ENCODE measurements at regions not wholly inside any gene's neighbourhood (a gene's known extent, or its start where the extent isn't known, plus 50 kb on each side); places are given as distances from the start of the nearest gene placed in this dataset.
A peak's percentile ranks its signal among the peaks of the same experiment; 100 is the strongest.
"Not testable (repeated sequence)": the region's sequence is repeated elsewhere in the genome, so short reads cannot be mapped to it uniquely, and the experiment has no call there.

DNA sequence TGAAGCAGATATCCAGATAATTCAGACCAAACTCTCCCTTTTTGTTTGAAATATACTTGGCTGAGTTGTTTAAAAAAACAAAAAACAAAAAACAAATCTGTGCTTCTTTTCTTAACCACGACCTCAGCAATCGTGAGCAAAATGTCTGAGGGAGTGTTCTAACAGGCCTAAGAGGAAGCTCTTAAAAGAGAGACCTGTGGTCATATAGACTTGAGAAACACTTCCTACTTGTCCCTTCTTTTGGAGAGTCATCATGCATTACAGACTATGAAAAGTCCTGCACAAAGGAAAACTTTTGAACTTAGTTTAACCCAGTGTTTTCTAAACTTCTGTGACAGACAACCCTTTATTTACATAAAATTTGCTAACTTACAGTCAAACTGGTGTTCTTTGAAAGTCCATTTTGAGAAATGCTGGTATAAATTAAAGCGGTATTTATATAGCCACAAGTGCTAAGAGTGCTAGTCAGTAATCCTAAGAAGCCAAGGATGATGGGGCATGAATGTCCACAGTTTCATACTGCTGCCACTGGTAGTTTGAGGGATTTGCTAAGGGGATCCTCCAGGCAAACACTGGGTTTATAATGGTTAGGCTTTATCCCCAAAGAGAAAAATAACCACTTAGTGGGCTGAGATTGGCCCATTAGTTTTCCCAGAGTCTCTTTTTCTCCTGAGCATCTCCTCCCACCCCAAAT, 199.8 kb downstream of the LRRC70 start (continued):
- TF ChIP-seq, protein P1, sequence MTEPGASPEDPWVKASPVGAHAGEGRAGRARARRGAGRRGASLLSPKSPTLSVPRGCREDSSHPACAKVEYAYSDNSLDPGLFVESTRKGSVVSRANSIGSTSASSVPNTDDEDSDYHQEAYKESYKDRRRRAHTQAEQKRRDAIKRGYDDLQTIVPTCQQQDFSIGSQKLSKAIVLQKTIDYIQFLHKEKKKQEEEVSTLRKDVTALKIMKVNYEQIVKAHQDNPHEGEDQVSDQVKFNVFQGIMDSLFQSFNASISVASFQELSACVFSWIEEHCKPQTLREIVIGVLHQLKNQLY (CRISPR knock-in tag; IDR thresholded peaks at IDR 0.05) = no peak
- TF ChIP-seq, protein P2, sequence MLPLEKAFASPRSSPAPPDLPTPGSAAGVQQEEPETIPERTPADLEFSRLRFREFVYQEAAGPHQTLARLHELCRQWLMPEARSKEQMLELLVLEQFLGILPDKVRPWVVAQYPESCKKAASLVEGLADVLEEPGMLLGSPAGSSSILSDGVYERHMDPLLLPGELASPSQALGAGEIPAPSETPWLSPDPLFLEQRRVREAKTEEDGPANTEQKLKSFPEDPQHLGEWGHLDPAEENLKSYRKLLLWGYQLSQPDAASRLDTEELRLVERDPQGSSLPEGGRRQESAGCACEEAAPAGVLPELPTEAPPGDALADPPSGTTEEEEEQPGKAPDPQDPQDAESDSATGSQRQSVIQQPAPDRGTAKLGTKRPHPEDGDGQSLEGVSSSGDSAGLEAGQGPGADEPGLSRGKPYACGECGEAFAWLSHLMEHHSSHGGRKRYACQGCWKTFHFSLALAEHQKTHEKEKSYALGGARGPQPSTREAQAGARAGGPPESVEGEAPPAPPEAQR (CRISPR knock-in tag; IDR thresholded peaks at IDR 0.05) = no peak
- TF ChIP-seq, protein P3, sequence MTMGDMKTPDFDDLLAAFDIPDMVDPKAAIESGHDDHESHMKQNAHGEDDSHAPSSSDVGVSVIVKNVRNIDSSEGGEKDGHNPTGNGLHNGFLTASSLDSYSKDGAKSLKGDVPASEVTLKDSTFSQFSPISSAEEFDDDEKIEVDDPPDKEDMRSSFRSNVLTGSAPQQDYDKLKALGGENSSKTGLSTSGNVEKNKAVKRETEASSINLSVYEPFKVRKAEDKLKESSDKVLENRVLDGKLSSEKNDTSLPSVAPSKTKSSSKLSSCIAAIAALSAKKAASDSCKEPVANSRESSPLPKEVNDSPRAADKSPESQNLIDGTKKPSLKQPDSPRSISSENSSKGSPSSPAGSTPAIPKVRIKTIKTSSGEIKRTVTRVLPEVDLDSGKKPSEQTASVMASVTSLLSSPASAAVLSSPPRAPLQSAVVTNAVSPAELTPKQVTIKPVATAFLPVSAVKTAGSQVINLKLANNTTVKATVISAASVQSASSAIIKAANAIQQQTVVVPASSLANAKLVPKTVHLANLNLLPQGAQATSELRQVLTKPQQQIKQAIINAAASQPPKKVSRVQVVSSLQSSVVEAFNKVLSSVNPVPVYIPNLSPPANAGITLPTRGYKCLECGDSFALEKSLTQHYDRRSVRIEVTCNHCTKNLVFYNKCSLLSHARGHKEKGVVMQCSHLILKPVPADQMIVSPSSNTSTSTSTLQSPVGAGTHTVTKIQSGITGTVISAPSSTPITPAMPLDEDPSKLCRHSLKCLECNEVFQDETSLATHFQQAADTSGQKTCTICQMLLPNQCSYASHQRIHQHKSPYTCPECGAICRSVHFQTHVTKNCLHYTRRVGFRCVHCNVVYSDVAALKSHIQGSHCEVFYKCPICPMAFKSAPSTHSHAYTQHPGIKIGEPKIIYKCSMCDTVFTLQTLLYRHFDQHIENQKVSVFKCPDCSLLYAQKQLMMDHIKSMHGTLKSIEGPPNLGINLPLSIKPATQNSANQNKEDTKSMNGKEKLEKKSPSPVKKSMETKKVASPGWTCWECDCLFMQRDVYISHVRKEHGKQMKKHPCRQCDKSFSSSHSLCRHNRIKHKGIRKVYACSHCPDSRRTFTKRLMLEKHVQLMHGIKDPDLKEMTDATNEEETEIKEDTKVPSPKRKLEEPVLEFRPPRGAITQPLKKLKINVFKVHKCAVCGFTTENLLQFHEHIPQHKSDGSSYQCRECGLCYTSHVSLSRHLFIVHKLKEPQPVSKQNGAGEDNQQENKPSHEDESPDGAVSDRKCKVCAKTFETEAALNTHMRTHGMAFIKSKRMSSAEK (CRISPR knock-in tag; IDR thresholded peaks at IDR 0.05; ENCODE audit: borderline replicate concordance) = no peak
- TF ChIP-seq ZNF396 (CRISPR knock-in tag; IDR thresholded peaks at IDR 0.05; ENCODE audit: borderline replicate concordance) (no peak), ZNF121 (CRISPR knock-in tag; IDR thresholded peaks at IDR 0.05) (no peak)

DNA sequence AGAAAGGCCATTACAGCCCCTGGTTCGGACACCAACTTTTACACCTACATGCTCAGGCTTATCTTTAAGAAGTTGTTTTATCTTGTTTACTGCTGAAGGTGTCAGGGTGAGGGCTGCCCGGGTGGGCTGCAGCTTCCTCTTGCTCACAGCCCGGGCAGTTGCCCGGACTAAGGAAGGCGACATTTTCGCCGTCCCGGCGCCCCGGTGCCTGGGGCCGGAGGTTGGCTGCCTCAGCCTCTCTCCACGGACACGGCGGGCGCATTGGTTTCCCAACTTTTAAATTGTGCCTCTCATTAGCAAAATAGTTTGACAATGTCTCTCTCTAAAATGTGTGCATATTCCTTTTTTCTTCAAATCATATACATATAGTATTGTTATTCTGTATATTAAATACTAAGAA, 198.5 kb downstream of the LRRC70 start:
- H3K27me3 Mint-ChIP-seq (ENCODE audit: low read depth); POLR2A ChIA-PET; ATAC-seq; H3K27ac Mint-ChIP-seq; H3K9me3 Mint-ChIP-seq; DNase-seq (ENCODE audit: low spot score); H3K4me3 Mint-ChIP-seq; H3K36me3 Mint-ChIP-seq; H3K4me1 Mint-ChIP-seq: not testable (repeated sequence)
- CTCF ChIA-PET = interaction anchor here (0.5 to 4.2 kb wide), 2 partner anchors 313 to 317 kb away, joined by 5 to 30 read pairs; no protein-coding TSS in a partner anchor

DNA sequence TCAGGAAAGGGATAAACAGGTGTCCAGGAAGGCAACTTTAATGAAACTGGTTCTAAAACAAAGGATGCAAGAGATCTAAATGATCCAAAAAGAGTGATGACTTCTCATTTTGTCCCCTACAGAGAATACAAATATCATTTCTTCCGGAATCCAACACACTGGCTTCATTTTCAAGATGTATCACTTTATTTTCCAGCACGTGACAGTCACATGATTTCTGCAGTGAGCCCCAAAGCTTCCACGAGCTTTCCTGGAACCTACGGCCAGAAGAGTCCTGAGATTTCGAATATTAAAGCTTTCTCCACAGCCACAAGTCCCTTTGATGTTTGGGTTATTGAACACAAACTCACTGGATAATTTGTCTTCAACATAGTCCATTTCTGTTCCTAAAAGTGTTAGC, 198.0 kb downstream of the LRRC70 start:
- H3K36me3 Mint-ChIP-seq; H3K27me3 Mint-ChIP-seq (ENCODE audit: low read depth); H3K9me3 Mint-ChIP-seq; H3K4me1 Mint-ChIP-seq; DNase-seq (ENCODE audit: low spot score); POLR2A ChIA-PET; ATAC-seq; H3K4me3 Mint-ChIP-seq; CTCF ChIA-PET: not testable (repeated sequence)
- H3K27ac Mint-ChIP-seq = peak overlapping the region; percentile 34; the same call in 1 of the 2 replicates

DNA sequence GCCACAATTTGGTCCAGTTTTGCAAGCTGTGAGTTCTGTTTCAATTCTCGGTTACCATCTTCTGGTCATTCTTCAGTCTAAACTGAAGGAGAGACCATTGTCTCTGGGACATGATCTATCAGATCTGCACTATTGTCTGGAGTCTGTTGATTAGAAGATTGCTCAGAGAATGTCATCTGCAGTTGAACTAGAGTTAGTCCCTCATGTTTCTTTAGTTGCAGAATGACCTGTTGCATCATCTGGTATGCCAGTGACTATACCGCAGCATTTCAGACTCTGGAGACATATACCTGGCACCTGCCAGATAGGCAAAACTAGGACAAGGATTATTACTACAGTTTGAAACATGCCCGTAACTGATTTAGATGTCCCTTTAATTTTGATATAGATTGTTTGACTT, 194.8 kb downstream of the LRRC70 start:
- H3K4me1 Mint-ChIP-seq = no peaks in the 10 kb centered on the region
- H3K36me3 Mint-ChIP-seq = no peaks in the 10 kb centered on the region
- H3K9me3 Mint-ChIP-seq = peaks cover 5% of the 10 kb centered on the region; the same call in 1 of the 2 replicates
- H3K27me3 Mint-ChIP-seq (ENCODE audit: low read depth) = no peaks in the 10 kb centered on the region
- CTCF ChIA-PET = no interaction called here
- H3K27ac Mint-ChIP-seq = no peak overlapping the region
- no peak for ATAC-seq
- H3K4me3 Mint-ChIP-seq = no peak overlapping the region
- POLR2A ChIA-PET = no interaction called here
- no peak for TF ChIP-seq ZBTB21 (CRISPR knock-in tag; IDR thresholded peaks at IDR 0.05; ENCODE audit: borderline replicate concordance)
- TF ChIP-seq GABPB1 (CRISPR knock-in tag; IDR thresholded peaks at IDR 0.05) = 0 out of 2 replicates have a peak, but pooled peaks have one; percentile 37
- TF ChIP-seq ZNF219 (CRISPR knock-in tag; IDR thresholded peaks at IDR 0.05; ENCODE audit: borderline replicate concordance) = no peak
- no peak for DNase-seq (ENCODE audit: low spot score)

DNA sequence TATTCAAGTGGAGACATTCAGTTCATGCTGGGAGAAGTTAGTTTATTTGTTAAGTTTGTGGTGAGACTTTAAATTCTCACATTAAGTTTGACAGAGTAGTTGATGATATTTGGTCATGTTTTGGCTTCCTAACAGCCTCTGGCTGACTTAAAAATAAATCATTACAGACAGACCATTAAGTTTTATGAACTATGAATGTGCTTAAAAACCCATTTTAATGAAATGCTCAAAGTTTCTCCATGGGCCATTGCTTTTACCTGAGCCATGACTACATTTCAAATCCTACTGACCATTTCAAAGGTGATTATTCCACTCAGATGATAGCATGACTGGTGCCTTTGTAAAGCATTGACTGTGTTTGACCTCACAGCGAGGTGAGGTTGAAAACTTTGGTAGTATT, 192.7 kb downstream of the LRRC70 start:
- Mint-ChIP-seq H3K27me3 (ENCODE audit: low read depth) (no peaks in the 10 kb centered on the region), H3K36me3 (no peaks in the 10 kb centered on the region), H3K4me3 (no peak overlapping the region), H3K4me1 (no peaks in the 10 kb centered on the region), H3K27ac (no peak overlapping the region), H3K9me3 (peaks cover 5% of the 10 kb centered on the region; the same call in 1 of the 2 replicates)
- POLR2A ChIA-PET = no interaction called here
- TF ChIP-seq NFATC4 (CRISPR knock-in tag; IDR thresholded peaks at IDR 0.05) (no peak), ZNF396 (CRISPR knock-in tag; IDR thresholded peaks at IDR 0.05; ENCODE audit: borderline replicate concordance) (no peak), GABPB1 (CRISPR knock-in tag; IDR thresholded peaks at IDR 0.05) (no peak)
- TF ChIP-seq, protein P4, sequence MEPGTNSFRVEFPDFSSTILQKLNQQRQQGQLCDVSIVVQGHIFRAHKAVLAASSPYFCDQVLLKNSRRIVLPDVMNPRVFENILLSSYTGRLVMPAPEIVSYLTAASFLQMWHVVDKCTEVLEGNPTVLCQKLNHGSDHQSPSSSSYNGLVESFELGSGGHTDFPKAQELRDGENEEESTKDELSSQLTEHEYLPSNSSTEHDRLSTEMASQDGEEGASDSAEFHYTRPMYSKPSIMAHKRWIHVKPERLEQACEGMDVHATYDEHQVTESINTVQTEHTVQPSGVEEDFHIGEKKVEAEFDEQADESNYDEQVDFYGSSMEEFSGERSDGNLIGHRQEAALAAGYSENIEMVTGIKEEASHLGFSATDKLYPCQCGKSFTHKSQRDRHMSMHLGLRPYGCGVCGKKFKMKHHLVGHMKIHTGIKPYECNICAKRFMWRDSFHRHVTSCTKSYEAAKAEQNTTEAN (CRISPR knock-in tag; IDR thresholded peaks at IDR 0.05) = no peak
- no peak for DNase-seq (ENCODE audit: low spot score)
- ATAC-seq = no peak
- CTCF ChIA-PET = no interaction called here
